Endothelial cell (in vitro differentiated cells): ENCODE measurements at regions not wholly inside any gene's neighbourhood (a gene's known extent, or its start where the extent isn't known, plus 50 kb on each side); places are given as distances from the start of the nearest gene placed in this dataset.

Experiments
- DNase-seq: peaks from one replicate; pipeline ENCODE4 v3.0.0; 2021; ENCODE audit warnings: low spot score
- H3K27ac Mint-ChIP-seq: one replicate; pipeline ENCODE4 v1.8.0; 2021; ENCODE audit warnings: mixed read lengths, inconsistent platforms; ENCODE audit not compliant: unreplicated experiment
- H3K27me3 Mint-ChIP-seq: one replicate; pipeline ENCODE4 v1.8.0; 2021; ENCODE audit warnings: mild to moderate bottlenecking, moderate library complexity, mixed read lengths, inconsistent platforms; ENCODE audit not compliant: unreplicated experiment
- H3K36me3 Mint-ChIP-seq: one replicate; pipeline ENCODE4 v1.8.0; 2021; ENCODE audit warnings: mild to moderate bottlenecking, low read depth, mixed read lengths, inconsistent platforms; ENCODE audit not compliant: unreplicated experiment
- H3K4me1 Mint-ChIP-seq: one replicate; pipeline ENCODE4 v1.8.0; 2021; ENCODE audit warnings: mild to moderate bottlenecking, mixed read lengths, inconsistent platforms; ENCODE audit not compliant: unreplicated experiment
- H3K4me3 Mint-ChIP-seq: one replicate; pipeline ENCODE4 v1.8.0; 2021; ENCODE audit warnings: mild to moderate bottlenecking, mixed read lengths, inconsistent platforms; ENCODE audit not compliant: unreplicated experiment
- H3K9me3 Mint-ChIP-seq: one replicate; pipeline ENCODE4 v1.8.0; 2021; ENCODE audit warnings: mixed read lengths, inconsistent platforms; ENCODE audit not compliant: unreplicated experiment
- TF ChIP-seq, protein P1 (sequence below): fragments of 200-600 bp; sonication (generic); IDR thresholded peaks from one replicate; pipeline ENCODE4 v1.5.0; 2021; ENCODE audit warnings: antibody characterized with exemption; ENCODE audit not compliant: unreplicated experiment

DNA sequence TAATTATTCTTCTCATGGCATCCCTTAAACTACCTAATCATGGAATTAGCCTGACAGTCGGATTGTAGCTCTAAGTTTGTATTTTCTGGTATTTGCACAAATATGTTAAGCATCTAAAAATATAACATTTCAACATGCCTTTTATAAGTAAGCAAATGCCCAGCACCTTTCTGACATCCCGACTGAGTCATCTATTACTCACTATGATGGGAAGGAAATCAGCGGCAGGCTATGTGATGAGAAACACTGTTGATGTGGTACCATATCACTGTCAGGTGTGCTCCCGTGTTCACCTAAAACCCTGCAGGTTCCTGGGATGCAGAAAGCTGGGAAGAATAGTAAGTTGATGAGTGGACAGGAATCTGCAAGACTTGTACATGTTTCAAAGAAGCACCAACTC is 367.8 kb upstream of the IL12A start:
- Mint-ChIP-seq H3K4me1 (peaks cover 5% of the 10 kb centered on the region), H3K27ac (no peak overlapping the region), H3K27me3 (no peaks in the 10 kb centered on the region), H3K4me3 (no peak overlapping the region), H3K36me3 (no peaks in the 10 kb centered on the region), H3K9me3 (no peaks in the 10 kb centered on the region)
- TF ChIP-seq, protein P1, sequence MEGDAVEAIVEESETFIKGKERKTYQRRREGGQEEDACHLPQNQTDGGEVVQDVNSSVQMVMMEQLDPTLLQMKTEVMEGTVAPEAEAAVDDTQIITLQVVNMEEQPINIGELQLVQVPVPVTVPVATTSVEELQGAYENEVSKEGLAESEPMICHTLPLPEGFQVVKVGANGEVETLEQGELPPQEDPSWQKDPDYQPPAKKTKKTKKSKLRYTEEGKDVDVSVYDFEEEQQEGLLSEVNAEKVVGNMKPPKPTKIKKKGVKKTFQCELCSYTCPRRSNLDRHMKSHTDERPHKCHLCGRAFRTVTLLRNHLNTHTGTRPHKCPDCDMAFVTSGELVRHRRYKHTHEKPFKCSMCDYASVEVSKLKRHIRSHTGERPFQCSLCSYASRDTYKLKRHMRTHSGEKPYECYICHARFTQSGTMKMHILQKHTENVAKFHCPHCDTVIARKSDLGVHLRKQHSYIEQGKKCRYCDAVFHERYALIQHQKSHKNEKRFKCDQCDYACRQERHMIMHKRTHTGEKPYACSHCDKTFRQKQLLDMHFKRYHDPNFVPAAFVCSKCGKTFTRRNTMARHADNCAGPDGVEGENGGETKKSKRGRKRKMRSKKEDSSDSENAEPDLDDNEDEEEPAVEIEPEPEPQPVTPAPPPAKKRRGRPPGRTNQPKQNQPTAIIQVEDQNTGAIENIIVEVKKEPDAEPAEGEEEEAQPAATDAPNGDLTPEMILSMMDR, result no peak
- no peak for DNase-seq

DNA sequence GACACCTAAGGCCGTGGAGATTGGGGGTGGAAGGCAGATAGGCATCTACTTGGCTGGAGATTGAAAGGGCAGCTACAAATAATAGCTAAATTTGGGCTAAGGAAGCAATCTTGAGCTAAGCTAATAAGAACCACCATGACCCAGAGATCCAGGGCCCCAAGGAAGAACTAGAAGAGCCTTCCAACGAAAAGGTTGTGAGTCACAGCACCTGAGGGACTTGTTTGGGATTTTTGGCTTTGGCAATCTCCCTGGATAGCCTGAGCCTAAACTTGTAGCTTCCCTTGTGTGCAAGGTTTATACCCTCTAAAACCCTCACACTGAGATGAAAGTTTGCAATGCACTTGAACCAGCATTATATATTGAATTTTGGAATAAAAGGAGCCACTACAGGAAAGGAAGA is 364.0 kb upstream of the IL12A start:
- Mint-ChIP-seq H3K27ac (no peak overlapping the region), H3K9me3 (no peaks in the 10 kb centered on the region), H3K4me1 (no peaks in the 10 kb centered on the region), H3K27me3 (peaks cover 2% of the 10 kb centered on the region), H3K4me3 (no peak overlapping the region), H3K36me3 (no peaks in the 10 kb centered on the region)
- TF ChIP-seq, protein P1, result no peak
- DNase-seq, result no peak

DNA sequence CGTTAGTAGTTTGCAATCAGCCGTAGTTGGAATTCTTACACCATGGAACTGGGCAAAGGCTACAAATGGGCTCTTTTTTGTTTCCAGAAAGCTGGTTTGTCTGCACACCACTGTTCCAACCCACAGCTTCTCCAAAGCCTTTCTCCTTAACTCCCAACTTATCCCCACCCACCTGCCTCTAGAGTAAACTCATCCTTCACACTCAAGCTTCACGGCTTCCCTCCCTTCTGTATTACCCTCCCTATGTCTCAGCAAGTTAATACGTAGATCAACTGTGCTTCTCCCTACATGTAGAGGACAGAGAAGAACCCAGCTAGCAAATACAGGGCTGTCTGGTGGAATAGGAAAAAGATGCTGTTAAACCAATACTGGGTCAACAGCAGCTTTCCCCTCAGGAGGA is 363.0 kb upstream of the IL12A start:
- H3K4me1 Mint-ChIP-seq, result no peaks in the 10 kb centered on the region
- H3K36me3 Mint-ChIP-seq, result no peaks in the 10 kb centered on the region
- no peak overlapping the region for H3K27ac Mint-ChIP-seq
- TF ChIP-seq, protein P1, result no peak
- H3K9me3 Mint-ChIP-seq, result no peaks in the 10 kb centered on the region
- H3K27me3 Mint-ChIP-seq, result peaks cover 2% of the 10 kb centered on the region
- DNase-seq, result no peak
- no peak overlapping the region for H3K4me3 Mint-ChIP-seq

- Mint-ChIP-seq H3K27me3 (peaks cover 2% of the 10 kb centered on the region), H3K27ac (no peak overlapping the region), H3K9me3 (no peaks in the 10 kb centered on the region), H3K4me1 (no peaks in the 10 kb centered on the region), H3K36me3 (no peaks in the 10 kb centered on the region), H3K4me3 (no peak overlapping the region)
- DNase-seq, result no peak
- TF ChIP-seq, protein P1, result no peak
Observed at GRCh38 chr3:159626598-159626997, 362.0 kb upstream of the IL12A start.

DNA sequence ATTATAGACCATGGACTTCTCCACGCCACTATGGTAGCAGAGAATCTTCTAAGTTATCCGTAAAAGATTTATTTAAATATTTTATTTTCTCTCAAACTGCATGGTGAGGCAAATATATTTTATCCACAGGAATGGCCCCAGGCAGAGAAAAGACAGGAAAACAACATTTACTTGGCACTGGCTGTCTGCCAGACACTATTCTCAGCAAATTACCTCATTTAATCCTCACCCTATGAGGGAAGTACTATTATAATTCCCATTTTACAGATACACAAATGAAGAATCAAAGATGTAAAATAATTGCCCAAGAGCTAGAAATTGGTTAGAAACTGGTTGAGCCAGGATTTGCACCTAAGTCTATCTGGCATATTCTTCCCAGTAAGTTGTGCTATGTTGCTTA is 361.4 kb upstream of the IL12A start:
- Mint-ChIP-seq H3K27ac (no peak overlapping the region), H3K36me3 (no peaks in the 10 kb centered on the region), H3K4me1 (no peaks in the 10 kb centered on the region), H3K27me3 (peaks cover 2% of the 10 kb centered on the region), H3K4me3 (no peak overlapping the region), H3K9me3 (no peaks in the 10 kb centered on the region)
- DNase-seq, result no peak
- TF ChIP-seq, protein P1, result no peak
